ENCODE measurements at regions not wholly inside any gene's neighbourhood (a gene's known extent, or its start where the extent isn't known, plus 50 kb on each side); places are given as distances from the start of the nearest gene placed in this dataset.

DNA sequence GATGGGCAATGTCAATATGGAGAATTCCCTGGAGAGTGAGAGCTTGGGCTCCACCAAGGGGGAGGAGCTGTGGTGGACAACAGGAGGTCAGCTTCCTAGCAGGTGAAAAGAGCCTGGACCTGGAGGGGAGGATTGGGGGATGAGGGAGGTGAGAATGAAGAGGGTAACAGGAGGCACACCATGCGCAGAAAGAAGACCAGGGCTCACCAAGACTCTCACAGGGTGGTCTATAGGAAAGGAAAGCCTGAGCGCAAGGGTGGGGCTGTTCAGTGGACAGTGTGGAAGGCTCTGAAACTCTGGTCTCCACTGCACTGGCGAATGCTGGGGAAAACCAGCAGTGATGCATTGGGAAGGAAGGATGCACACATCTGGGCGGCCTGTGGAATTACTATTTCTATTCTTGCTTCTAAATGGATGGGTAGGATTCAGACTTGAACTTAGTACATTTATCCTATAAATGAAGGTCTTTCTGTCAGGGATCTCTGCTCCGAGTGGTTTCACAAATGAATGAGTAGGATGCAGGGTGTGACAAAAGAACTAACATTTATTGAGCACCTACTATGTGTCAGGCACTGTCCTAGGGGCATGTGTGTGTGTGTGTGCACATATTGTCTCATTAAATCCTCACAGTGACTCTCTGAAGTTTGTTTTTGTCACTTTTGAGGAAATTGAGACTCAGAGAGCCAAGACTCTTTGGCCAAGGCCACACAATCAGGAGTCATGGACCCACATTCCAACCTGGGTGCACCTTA lies 152.7 kb downstream of the CD83 start:
- Histone ChIP-seq H3F3A (replicated peaks; ENCODE audit: insufficient read depth) (no peaks in the 10 kb centered on the region), H3K9me3 (no peaks in the 10 kb centered on the region), H3K36me3 (replicated peaks in 1 of 2; ENCODE audit: control insufficient read depth in 1 of 2, insufficient read depth in 2 of 2, low read length in 1 of 2) (no peaks in the 10 kb centered on the region), H4K20me1 (ENCODE audit: insufficient read depth) (no peaks in the 10 kb centered on the region), H2AFZ (ENCODE audit: low read depth) (no peak overlapping the region), H3K79me2 (ENCODE audit: insufficient read depth) (no peaks in the 10 kb centered on the region), H3K4me3 (ENCODE audit: low read depth in 2 of 2, low read length in 1 of 2) (no peak overlapping the region), H3K9ac (no peak overlapping the region), H3K27ac (ENCODE audit: low read depth in 2 of 2, low read length in 1 of 2) (no peak overlapping the region), H3K4me2 (no peak overlapping the region), H3K27me3 (ENCODE audit: insufficient read depth) (no peaks in the 10 kb centered on the region), H3K9me2 (no peaks in the 10 kb centered on the region), H3K4me1 (ENCODE audit: control insufficient read depth in 1 of 2, insufficient read depth in 2 of 2, low read depth in 1 of 2, low read length in 1 of 2) (no peaks in the 10 kb centered on the region)
- TF ChIP-seq FOXJ3 (CRISPR knock-in tag; IDR thresholded peaks at IDR 0.05) (no peak), FOSL2 (IDR thresholded peaks at IDR 0.05; ENCODE audit: borderline replicate concordance, low read depth) (no peak), TCF12 (IDR thresholded peaks at IDR 0.05) (no peak), EP300 (IDR thresholded peaks at IDR 0.05; ENCODE audit: borderline replicate concordance in 1 of 2, low read depth in 1 of 2, low read length in 1 of 2) (no peak), GABPA (IDR thresholded peaks at IDR 0.05; ENCODE audit: low read depth) (no peak)
- TF ChIP-seq, protein P1, sequence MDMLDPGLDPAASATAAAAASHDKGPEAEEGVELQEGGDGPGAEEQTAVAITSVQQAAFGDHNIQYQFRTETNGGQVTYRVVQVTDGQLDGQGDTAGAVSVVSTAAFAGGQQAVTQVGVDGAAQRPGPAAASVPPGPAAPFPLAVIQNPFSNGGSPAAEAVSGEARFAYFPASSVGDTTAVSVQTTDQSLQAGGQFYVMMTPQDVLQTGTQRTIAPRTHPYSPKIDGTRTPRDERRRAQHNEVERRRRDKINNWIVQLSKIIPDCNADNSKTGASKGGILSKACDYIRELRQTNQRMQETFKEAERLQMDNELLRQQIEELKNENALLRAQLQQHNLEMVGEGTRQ (IDR thresholded peaks at IDR 0.05; ENCODE audit: borderline replicate concordance, low read depth, low read length), result no peak
- TF ChIP-seq, protein P2, sequence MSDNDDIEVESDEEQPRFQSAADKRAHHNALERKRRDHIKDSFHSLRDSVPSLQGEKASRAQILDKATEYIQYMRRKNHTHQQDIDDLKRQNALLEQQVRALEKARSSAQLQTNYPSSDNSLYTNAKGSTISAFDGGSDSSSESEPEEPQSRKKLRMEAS (IDR thresholded peaks at IDR 0.05; ENCODE audit: low read depth), result no peak
- no peak for DNase-seq
- 51% methylated on average over 5 of the region's 5 CpGs for WGBS (ENCODE audit: low lambda C conversion rate)
- CTCF ChIA-PET, result no interaction called here
- POLR2A ChIA-PET, result no interaction called here

DNA sequence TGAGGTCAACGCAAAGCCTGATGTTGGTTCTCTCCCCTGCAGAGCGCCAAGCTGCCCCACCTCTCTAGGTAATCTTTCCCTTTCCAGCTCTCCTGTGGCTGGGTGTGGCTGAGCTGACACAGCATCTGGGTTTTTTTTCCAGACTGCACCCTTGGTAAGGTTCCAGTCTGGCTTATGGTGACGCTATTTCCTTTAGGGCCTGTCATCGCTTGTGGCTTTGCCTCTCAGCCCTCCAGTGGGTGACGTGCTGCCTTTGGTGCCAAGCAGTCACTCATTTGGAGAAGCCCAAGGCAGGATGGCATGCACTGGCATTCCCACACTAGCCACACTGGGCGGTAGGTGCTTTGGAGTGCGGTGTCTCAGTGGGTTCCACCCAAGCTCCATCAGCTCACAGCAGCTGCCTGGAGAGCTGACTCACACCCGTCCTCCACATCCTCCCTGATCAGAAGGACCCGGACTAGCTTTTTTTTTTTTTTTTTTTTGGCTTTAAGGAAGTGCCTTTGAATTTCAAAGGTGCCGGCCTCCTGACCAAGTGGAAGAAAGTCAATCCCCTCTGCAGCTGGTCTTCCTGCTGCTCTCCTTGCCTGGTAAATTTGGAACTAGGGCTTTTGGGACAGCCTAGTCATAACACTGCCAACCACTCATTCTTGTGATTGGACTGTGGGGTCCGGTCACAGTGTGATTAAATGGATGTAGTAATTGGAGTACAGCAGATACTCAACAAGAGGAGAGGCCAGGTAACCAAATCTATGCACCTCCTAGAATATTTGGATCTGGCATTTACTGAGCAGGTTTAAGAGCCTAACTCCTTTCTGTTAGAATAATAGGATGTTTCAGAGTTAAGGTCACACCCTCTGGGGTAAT lies 153.6 kb downstream of the CD83 start:
- Histone ChIP-seq H3K4me3 (ENCODE audit: low read depth in 2 of 2, low read length in 1 of 2) (no peak overlapping the region), H3K9me3 (no peaks in the 10 kb centered on the region), H3K27ac (ENCODE audit: low read depth in 2 of 2, low read length in 1 of 2) (no peak overlapping the region), H2AFZ (ENCODE audit: low read depth) (no peak overlapping the region), H3K4me1 (ENCODE audit: control insufficient read depth in 1 of 2, insufficient read depth in 2 of 2, low read depth in 1 of 2, low read length in 1 of 2) (peaks cover 0 to 3% of the 10 kb centered on the region in 2 experiments; a peak in 1 of 4 replicates), H3K27me3 (ENCODE audit: insufficient read depth) (no peaks in the 10 kb centered on the region), H4K20me1 (ENCODE audit: insufficient read depth) (no peaks in the 10 kb centered on the region), H3K79me2 (ENCODE audit: insufficient read depth) (no peaks in the 10 kb centered on the region), H3K9ac (no peak overlapping the region), H3K4me2 (no peak overlapping the region), H3F3A (replicated peaks; ENCODE audit: insufficient read depth) (no peaks in the 10 kb centered on the region), H3K9me2 (no peaks in the 10 kb centered on the region), H3K36me3 (replicated peaks in 1 of 2; ENCODE audit: control insufficient read depth in 1 of 2, insufficient read depth in 2 of 2, low read length in 1 of 2) (no peaks in the 10 kb centered on the region)
- WGBS (ENCODE audit: low lambda C conversion rate), result 51% methylated on average over 10 of the region's 11 CpGs
- TF ChIP-seq TCF12 (IDR thresholded peaks at IDR 0.05) (no peak), POLR2AphosphoS5 (IDR thresholded peaks at IDR 0.05; ENCODE audit: low read depth, low read length) (no peak), ELF1 (IDR thresholded peaks at IDR 0.05) (no peak), FOSL2 (IDR thresholded peaks at IDR 0.05; ENCODE audit: borderline replicate concordance, low read depth) (no peak), GABPA (IDR thresholded peaks at IDR 0.05; ENCODE audit: low read depth) (no peak)
- TF ChIP-seq, protein P1 (IDR thresholded peaks at IDR 0.05; ENCODE audit: borderline replicate concordance, low read depth, low read length), result no peak
- TF ChIP-seq, protein P2 (IDR thresholded peaks at IDR 0.05; ENCODE audit: low read depth), result no peak
- ChIA-PET POLR2A (no interaction called here), CTCF (no interaction called here)
- DNase-seq, result no peak

Measured in SK-N-SH (cell line).